ENCODE measurements at regions not wholly inside any gene's neighbourhood (a gene's known extent, or its start where the extent isn't known, plus 50 kb on each side); places are given as distances from the start of the nearest gene placed in this dataset.

DNA sequence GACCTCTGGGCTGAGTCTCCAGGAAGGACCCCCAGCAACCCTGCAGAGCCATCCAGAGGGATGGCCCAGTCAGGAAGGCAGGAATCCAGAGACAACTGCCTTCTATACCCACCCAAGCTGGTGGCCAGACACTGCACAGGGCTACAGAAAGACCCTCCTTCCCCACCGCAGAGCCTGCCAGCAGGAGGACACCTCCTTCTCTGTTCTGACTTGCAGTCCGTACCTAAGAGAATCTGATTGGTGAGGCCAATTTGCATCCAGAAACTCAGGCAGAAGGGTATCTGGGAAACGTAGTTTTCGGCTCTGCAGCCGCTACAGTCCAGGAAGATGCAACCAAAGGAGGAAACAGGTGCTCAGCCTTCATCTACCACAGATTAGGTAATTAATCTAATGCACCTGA lies 155.4 kb upstream of the FRG1 start:
- TF ChIP-seq, protein P1, sequence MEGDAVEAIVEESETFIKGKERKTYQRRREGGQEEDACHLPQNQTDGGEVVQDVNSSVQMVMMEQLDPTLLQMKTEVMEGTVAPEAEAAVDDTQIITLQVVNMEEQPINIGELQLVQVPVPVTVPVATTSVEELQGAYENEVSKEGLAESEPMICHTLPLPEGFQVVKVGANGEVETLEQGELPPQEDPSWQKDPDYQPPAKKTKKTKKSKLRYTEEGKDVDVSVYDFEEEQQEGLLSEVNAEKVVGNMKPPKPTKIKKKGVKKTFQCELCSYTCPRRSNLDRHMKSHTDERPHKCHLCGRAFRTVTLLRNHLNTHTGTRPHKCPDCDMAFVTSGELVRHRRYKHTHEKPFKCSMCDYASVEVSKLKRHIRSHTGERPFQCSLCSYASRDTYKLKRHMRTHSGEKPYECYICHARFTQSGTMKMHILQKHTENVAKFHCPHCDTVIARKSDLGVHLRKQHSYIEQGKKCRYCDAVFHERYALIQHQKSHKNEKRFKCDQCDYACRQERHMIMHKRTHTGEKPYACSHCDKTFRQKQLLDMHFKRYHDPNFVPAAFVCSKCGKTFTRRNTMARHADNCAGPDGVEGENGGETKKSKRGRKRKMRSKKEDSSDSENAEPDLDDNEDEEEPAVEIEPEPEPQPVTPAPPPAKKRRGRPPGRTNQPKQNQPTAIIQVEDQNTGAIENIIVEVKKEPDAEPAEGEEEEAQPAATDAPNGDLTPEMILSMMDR (IDR thresholded peaks at IDR 0.05), result no peak
- no peak for TF ChIP-seq POLR2A (IDR thresholded peaks at IDR 0.05)
- H3K4me1 ChIP-seq, result no peaks in the 10 kb centered on the region
- H3K4me3 ChIP-seq, result no peak overlapping the region
- H3K9me3 ChIP-seq, result peaks cover 0 to 16% of the 10 kb centered on the region in 2 donors
- intact Hi-C loops (cut with DNase I; ENCODE audit: low total_unique reads), result no loop called here
- no peaks in the 10 kb centered on the region for H3K36me3 ChIP-seq
- H3K27ac ChIP-seq, result no peak overlapping the region
- no peak for DNase-seq (ENCODE audit: low spot score in 2 of 2)
- no peaks in the 10 kb centered on the region for H3K27me3 ChIP-seq

DNA sequence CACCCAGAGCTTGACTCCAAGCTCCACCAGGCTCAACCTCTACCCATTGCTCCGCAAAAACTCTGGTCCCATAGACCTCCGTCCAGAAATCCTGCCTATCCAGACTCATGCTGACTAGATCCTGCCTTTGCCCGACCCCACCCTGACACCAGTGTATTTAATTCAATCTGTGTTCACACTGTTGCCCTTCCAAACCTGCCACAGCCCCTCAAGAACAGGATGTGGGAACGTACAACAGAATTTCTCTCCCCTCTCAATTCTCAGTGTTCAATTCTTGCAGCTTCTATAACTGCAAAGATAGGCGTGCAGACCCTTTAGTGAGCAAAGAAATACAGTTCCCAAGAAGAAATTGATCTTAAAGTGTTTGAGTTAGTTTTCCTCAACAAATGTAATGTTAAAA lies 154.2 kb upstream of the FRG1 start:
- Histone ChIP-seq H3K4me3 (no peak overlapping the region), H3K27me3 (no peaks in the 10 kb centered on the region), H3K4me1 (no peaks in the 10 kb centered on the region), H3K36me3 (no peaks in the 10 kb centered on the region), H3K9me3 (peaks cover 0 to 14% of the 10 kb centered on the region in 2 donors), H3K27ac (no peak overlapping the region)
- intact Hi-C loops (cut with DNase I; ENCODE audit: low total_unique reads), result no loop called here
- TF ChIP-seq, protein P1 (IDR thresholded peaks at IDR 0.05), result no peak
- TF ChIP-seq POLR2A (IDR thresholded peaks at IDR 0.05) (no peak), POLR2AphosphoS5 (IDR thresholded peaks at IDR 0.05) (no peak)
- DNase-seq (ENCODE audit: low spot score in 2 of 2), result no peak

GRCh38 chr4:189787216-189788031 lies 153.2 kb upstream of the FRG1 start:
- Histone ChIP-seq H3K4me3 (no peak overlapping the region), H3K9me3 (peaks cover 0 to 4% of the 10 kb centered on the region in 2 donors), H3K36me3 (no peaks in the 10 kb centered on the region), H3K27me3 (no peaks in the 10 kb centered on the region), H3K4me1 (no peaks in the 10 kb centered on the region), H3K27ac (no peak overlapping the region)
- TF ChIP-seq, protein P1 (IDR thresholded peaks at IDR 0.05), result no peak
- TF ChIP-seq POLR2AphosphoS5 (IDR thresholded peaks at IDR 0.05) (no peak), POLR2A (IDR thresholded peaks at IDR 0.05) (no peak)
- intact Hi-C loops (cut with DNase I; ENCODE audit: low total_unique reads), result no loop called here
- no peak for DNase-seq (ENCODE audit: low spot score in 2 of 2)

GRCh38 chr4:189792924-189793618 lies 147.6 kb upstream of the FRG1 start:
- H3K27ac ChIP-seq, result no peak overlapping the region
- H3K36me3 ChIP-seq, result no peaks in the 10 kb centered on the region
- peak overlapping the region in 1 of 3 donors; percentile 24 for H3K4me3 ChIP-seq
- peak; percentile 22 to 73 for DNase-seq (ENCODE audit: low spot score in 2 of 2)
- intact Hi-C loops (cut with DNase I; ENCODE audit: low total_unique reads), result no loop called here
- no peak for TF ChIP-seq POLR2AphosphoS5 (IDR thresholded peaks at IDR 0.05)
- TF ChIP-seq, protein P1 (IDR thresholded peaks at IDR 0.05), result peak; percentile 42 to 68 (median 67)
- no peaks in the 10 kb centered on the region for H3K27me3 ChIP-seq
- H3K4me1 ChIP-seq, result no peaks in the 10 kb centered on the region
- H3K9me3 ChIP-seq, result no peaks in the 10 kb centered on the region

GRCh38 chr4:189800545-189801088 lies 140.1 kb upstream of the FRG1 start:
- no peak overlapping the region for H3K4me3 ChIP-seq
- intact Hi-C loops (cut with DNase I; ENCODE audit: low total_unique reads), result no loop called here
- no peak overlapping the region for H3K27ac ChIP-seq
- H3K36me3 ChIP-seq, result no peaks in the 10 kb centered on the region
- H3K27me3 ChIP-seq, result no peaks in the 10 kb centered on the region
- H3K9me3 ChIP-seq, result no peaks in the 10 kb centered on the region
- TF ChIP-seq POLR2AphosphoS5 (IDR thresholded peaks at IDR 0.05), result no peak
- TF ChIP-seq, protein P1 (IDR thresholded peaks at IDR 0.05), result no peak
- no peak for TF ChIP-seq POLR2A (IDR thresholded peaks at IDR 0.05)
- no peaks in the 10 kb centered on the region for H3K4me1 ChIP-seq
- no peak for DNase-seq (ENCODE audit: low spot score in 2 of 2)
